ENCODE measurements at regions not wholly inside any gene's neighbourhood (a gene's known extent, or its start where the extent isn't known, plus 50 kb on each side); places are given as distances from the start of the nearest gene placed in this dataset.

- TF ChIP-seq, protein P1, sequence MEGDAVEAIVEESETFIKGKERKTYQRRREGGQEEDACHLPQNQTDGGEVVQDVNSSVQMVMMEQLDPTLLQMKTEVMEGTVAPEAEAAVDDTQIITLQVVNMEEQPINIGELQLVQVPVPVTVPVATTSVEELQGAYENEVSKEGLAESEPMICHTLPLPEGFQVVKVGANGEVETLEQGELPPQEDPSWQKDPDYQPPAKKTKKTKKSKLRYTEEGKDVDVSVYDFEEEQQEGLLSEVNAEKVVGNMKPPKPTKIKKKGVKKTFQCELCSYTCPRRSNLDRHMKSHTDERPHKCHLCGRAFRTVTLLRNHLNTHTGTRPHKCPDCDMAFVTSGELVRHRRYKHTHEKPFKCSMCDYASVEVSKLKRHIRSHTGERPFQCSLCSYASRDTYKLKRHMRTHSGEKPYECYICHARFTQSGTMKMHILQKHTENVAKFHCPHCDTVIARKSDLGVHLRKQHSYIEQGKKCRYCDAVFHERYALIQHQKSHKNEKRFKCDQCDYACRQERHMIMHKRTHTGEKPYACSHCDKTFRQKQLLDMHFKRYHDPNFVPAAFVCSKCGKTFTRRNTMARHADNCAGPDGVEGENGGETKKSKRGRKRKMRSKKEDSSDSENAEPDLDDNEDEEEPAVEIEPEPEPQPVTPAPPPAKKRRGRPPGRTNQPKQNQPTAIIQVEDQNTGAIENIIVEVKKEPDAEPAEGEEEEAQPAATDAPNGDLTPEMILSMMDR (IDR thresholded peaks at IDR 0.05): no peak
- no peak for TF ChIP-seq EZH2 (IDR thresholded peaks at IDR 0.05)
Observed at GRCh38 chr12:78617683-78618082, 246.9 kb upstream of the SYT1 start.

Data from neural progenitor cell (in vitro differentiated cells).